Stimulated activated CD8-positive, alpha-beta memory T cell treated with anti-CD3 and anti-CD28 coated beads, Interleukin-2, amount 100 ng/mL, for 48 hours (primary cell): ENCODE measurements at regions not wholly inside any gene's neighbourhood (a gene's known extent, or its start where the extent isn't known, plus 50 kb on each side); places are given as distances from the start of the nearest gene placed in this dataset.

Source experiments
- DNase-seq, 2 donors: peaks; one replicate each; pipeline ENCODE4 v3.0.0-alpha.2; 2020; ENCODE audit warnings: low read depth in 2 of 2

- no peak for DNase-seq
These were observed 474.0 kb upstream of the DAB2 start for GRCh38 chr5:39898731-39899130.

DNA sequence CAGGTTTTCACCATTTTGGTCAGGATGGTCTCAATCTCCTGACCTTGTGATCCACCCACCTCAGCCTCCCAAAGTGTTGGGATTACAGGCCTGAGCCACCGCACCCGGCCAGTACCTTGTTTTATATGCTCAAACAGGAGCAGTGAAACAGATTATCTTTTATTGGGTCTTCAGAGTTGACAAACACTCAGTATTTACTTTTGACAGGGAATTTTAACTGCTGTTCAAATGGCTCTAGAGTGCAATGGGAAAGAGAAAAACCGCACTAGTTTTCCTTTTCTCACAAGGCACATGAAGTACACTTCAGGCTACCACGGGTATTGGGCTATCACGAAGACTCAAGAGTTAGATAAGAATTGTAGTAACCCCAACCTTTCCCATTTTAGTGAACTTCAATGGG lies 471.9 kb upstream of the DAB2 start:
- no peak for DNase-seq

DNA sequence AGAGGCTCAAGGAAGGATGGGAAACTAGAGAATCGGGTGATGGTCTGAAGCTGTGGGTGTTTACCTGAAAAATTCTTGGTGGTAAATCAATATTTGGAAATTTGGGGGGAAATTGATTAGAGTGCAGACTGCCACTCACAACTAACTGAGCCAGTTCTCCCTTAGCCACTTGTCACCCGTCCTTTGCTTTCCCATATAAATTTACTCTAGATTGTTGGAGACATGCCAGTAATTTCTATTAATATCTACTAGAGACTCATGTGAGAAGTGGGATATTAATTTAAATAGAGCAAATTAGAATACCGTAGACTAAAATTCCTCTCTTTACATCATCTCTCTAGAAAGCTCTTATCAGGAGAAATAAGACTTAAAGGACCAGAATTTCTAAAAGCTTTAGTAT lies 471.3 kb upstream of the DAB2 start:
- DNase-seq = no peak

DNA sequence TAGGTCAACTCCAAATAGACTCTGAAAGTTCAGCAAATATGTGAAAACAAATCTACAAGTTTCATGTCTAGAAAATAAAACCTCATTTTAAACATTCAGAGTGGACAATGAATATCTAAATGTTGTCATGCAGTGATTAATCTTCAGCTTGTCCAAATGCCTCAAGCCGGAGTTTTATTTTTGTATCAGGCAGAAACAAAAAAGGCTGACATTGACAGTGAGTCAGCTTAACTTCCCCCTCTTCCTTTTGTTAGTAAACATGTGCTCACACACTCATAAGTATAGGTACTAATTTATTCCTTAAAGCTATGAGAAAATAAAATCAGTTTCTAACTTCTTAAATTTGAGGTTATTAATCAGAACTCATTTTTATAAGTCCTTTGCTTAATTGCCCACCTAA lies 467.9 kb upstream of the DAB2 start:
- no peak for DNase-seq

DNA sequence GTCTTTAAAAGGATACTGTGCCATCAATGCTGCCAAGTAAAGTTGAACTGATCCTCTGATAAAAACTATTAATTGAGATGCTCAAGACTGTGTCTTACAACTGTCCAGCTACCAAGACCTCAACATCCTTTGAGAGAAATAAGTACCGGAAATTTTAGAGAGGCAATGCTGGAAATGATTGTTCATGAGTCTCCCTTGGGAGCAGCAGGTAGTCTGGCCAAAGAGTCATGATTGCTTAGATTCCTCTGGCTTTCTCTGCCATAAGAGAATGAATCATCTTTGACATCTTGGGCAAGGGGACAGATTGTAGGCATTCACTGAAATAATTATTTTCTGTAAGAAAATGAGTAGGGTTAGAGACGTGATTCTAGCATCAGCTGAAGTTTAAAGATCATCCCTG lies 466.6 kb upstream of the DAB2 start:
- no peak for DNase-seq

GRCh38 chr5:39880985-39881384 lies 456.2 kb upstream of the DAB2 start:
- DNase-seq = no peak

GRCh38 chr5:39877479-39877878 lies 452.7 kb upstream of the DAB2 start:
- DNase-seq = no peak

DNA sequence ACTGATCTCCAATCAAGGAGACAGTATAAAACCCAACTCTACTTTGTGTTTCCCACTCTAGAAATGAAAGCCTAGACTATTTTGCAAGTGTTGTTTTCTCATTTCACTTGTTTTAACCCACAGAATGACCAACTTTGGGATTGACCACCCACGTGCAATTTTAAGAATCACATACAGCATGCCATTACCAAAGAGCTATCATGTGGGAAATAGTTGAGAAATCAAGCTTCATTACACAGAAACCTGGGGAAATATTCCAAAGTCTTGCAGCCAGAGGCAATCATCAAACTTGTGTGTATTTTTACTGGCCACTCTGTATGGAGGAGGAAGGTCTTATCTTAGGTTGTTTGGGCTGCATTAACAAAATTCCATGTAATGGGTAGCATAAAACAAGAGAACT lies 451.4 kb upstream of the DAB2 start:
- DNase-seq = no peak

- no peak for DNase-seq
These were observed 445.4 kb upstream of the DAB2 start for GRCh38 chr5:39870137-39870536.

DNA sequence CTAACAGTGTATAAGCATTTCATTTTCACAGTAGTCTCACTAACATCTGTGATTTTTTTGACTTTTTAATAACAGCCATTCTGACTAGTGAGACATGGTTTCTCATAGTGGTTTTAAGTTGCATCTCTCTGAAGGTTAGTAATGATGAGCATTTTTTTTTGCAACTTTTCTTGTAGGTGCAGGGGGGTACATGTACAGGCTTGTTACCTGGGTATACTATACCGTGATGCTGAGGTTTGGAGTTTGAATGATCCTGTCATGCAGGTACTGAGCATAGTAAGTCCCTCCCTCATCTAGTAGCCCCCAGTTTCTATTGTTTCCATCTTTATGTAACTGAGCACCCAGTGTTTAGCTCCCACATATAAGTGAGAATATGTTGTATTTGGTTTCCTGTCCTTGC lies 444.6 kb upstream of the DAB2 start:
- no peak for DNase-seq

DNA sequence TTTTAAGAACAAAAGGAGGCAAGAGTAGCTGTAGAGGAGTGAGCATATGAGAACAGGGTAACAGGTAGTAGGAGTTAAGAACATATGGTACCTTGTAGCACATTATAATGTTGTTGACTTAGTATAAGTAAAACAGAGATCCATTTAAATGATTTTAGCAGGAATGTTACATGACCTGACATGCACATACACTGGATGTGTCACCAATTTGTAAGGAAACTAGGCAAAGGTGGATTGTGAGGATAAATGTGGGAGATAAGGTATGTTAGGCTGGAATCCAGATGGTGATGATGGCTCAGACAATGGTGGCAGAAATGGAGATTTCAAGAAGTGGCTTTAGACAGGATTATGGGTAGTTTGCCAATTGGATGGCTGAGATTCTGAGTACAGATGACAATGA lies 443.1 kb upstream of the DAB2 start:
- no peak for DNase-seq

GRCh38 chr5:39863926-39864552 lies 439.3 kb upstream of the DAB2 start:
- DNase-seq = no peak

GRCh38 chr5:39857041-39857440 lies 432.3 kb upstream of the DAB2 start:
- no peak for DNase-seq

DNA sequence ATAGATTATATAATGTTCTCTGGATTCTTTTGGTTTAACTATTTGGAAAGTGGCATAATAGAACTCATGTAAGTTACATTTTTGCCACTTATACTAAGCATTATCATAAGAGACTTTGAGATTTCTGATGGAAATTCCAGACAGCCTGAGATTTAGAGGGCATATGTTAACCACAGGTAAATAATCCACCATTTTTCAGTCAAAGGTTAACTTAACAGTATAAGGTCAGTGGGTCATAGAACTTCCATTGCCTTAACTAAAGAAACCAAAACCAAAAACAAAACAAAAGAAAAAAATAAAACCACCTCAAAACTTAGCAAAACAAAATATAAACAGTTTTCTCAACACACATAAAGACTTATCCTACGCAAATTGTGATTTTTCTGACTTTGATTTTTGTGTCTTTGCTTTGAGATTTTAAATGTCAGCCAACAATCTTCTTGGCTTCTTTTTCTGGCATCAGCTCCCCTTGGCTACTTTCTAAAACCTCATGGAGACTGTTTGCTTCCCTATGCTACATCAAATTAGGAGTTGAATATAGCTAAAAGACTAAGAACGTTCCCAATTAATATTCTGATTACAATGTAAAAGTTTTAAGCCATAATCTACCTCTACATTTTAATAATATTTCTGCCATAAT lies 430.1 kb upstream of the DAB2 start:
- no peak for DNase-seq

DNA sequence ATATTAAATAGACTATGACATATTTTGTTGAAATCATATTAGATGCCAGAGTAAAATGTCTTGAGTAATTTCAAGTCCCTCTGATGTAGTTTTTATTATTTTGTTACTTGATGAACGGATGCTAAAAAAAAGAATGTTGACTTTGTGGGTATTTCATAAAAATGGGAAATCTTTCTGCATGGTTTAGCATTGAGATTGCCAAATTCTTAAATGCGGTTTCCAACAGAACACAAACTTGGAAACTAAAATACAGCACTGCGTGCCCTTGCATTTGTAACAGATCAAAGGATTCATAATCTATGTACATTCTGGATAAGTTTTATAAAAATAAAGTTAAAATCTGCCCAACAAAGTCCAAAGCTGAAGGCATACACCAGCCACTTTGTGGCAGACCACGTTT lies 425.5 kb upstream of the DAB2 start:
- DNase-seq = no peak

- DNase-seq = no peak
These were observed 421.4 kb upstream of the DAB2 start for GRCh38 chr5:39846144-39846543.

- DNase-seq = no peak
These were observed 419.0 kb upstream of the DAB2 start for GRCh38 chr5:39843767-39844166.

DNA sequence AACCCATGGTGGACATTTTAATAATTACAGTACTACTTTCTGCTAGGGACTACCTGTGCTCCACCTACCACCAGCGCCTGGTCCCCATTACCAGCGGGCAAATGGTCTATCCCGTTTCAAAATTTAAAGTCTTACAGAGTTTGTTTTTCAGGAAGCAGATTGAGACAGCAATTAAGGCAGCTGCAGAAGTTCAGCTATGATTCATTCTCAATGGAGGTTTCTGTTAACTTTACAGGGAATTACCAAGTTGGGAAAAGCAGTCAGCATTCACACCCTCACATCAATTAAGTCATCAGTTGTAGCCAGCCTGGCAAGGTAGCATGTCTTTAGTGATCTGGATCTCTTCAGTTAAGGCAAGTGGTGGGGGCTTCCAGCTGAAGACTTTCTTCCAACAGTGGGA lies 410.6 kb upstream of the DAB2 start:
- no peak for DNase-seq

DNA sequence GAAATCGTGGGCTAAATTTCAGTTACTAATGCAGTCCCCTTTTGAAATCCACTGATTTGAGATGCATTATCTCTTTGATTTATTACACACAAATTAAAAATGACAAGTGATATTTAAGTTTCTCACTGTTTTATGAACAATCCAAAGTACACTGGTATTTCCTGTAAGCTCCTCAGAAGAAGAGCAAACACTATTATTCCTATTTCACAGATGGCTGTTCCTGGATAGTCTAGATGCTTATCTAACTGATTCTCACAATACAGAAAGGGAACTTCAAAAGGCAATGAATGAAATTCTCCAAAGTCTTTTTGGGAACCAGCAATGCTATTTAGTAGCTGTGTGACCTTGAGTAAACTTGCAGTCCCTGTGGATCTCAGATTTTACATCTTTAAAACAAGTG lies 404.7 kb upstream of the DAB2 start:
- no peak for DNase-seq

DNA sequence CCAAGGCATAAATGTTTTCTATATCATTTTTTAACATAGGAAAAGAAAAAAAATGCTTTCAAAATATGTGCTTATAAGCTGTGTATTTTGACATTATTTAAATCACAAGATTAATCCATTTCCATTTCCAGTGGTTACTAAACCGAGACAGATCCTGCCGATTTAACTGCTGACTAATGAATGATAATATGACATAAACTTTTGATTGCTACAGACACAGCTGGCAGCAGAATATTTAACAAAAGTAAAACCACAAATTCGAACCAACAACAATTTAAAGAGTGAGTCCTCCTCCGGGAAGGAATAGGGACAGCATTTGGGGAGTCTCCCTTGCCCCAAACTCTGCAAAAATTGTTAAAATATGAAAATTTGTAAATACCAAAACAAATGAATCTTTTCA lies 401.3 kb upstream of the DAB2 start:
- no peak for DNase-seq

- no peak for DNase-seq
These were observed 400.5 kb upstream of the DAB2 start for GRCh38 chr5:39825301-39825700.

DNA sequence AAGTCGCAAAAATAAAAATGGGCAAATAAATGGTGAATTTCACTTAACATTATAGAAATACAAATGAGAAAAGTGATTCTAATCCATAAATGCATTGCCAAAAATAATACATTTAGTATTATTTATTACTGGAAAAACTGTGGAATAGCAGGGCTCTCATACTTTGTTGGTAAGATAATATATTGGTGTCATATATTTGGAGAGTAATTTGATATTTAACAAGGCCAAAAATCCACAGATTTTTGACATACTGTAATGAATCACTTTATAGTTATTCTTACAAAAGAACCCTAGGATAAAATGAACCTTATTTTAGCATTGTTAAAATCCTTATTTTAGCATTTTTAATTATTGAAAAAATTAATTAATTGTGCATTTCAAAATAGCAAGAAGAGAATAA lies 397.2 kb upstream of the DAB2 start:
- DNase-seq = no peak

DNA sequence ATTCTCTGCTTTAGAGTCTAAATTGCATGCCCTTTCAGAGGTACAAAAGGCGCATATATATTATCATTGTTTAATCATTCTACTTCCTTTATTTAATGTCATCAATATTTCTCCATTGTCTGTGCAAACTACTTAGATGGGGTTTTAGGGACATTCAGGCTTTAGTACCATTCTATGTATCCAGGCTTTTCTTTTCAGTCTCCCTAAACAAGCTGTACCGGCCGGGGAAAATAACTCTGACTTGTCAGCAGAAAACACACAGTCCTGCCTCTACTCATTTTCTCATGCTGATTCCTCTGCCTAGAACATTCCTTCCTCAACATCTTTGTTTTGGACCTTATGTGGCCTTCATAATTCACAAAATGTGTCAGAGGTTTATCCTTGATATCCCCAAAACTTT lies 392.1 kb upstream of the DAB2 start:
- DNase-seq = no peak

- no peak for DNase-seq
These were observed 391.5 kb upstream of the DAB2 start for GRCh38 chr5:39816156-39816845.
